HCT116 (cell line): ENCODE measurements at regions not wholly inside any gene's neighbourhood (a gene's known extent, or its start where the extent isn't known, plus 50 kb on each side); places are given as distances from the start of the nearest gene placed in this dataset.

Experiments
- ATAC-seq: fragments of 200-7000 bp; cut with Tn5 transposase; 2 replicates; pipeline ENCODE4 v1.9.1; 2020; ENCODE audit warnings: mild to moderate bottlenecking, moderate library complexity
- BruUV-seq: library from RNA; stranded (reverse); fragments of 400-500 nt; replicated peaks from 2 replicates; lab custom pipeline; 2021; lab: Mats Ljungman, UMichigan
- CTCF ChIA-PET: fragments of 300-600 bp; sonication (Branson Sonifier 250); formaldehyde crosslinking; loops from one replicate; lab custom pipeline; 2021; ENCODE audit warnings: antibody characterized with exemption; lab: Charles Lee
- POLR2A ChIA-PET: fragments of 300-600, 350-600 bp; sonication (Branson Sonifier 250); formaldehyde crosslinking; loops from one replicate; lab custom pipeline; 2021; ENCODE audit warnings: antibody characterized with exemption; lab: Charles Lee
- RAD21 ChIA-PET, 2 experiments: fragments of 300-600 bp; sonication (Branson Sonifier 250); formaldehyde crosslinking; loops; one replicate each; lab custom pipeline; 2023; ENCODE audit warnings: low total read pairs in 2 of 2; ENCODE audit not compliant: uncharacterized antibody in 2 of 2, unreplicated experiment in 2 of 2, low non-redundant PET in 1 of 2; lab: Charles Lee
- DNase-seq: peaks from one replicate; pipeline ENCODE4 v3.0.0-alpha.2; 2010; ENCODE audit warnings: low read depth, low spot score
- H2AFZ ChIP-seq: fragments of 200-600 bp; shearing (Covaris generic), sonication (generic); 2 replicates; pipeline ENCODE4 v1.6.1; 2017; ENCODE audit warnings: low read depth, mixed run types, mixed read lengths, antibody characterized with exemption, low read length; ENCODE audit not compliant: poor library complexity, severe bottlenecking
- H3K27ac ChIP-seq: 2 replicates; pipeline ENCODE4 v1.5.1; 2012; ENCODE audit warnings: low read depth, low read length
- H3K27me3 ChIP-seq: fragments of 200-600 bp; sonication (generic); 2 replicates; pipeline ENCODE4 v1.6.1; 2016; ENCODE audit warnings: mixed run types, low read length, mixed read lengths; ENCODE audit not compliant: insufficient read depth
- H3K36me3 ChIP-seq, 2 experiments: fragments of 200-500 bp in 1 of 2; fragments of 200-600 bp in 1 of 2; sonication (Bioruptor generic) in 1 of 2; sonication (generic) in 1 of 2; 2 replicates each; pipeline versions ENCODE4 v1.5.1 to v1.6.1; 2014 to 2016; ENCODE audit warnings: low read length in 2 of 2, inconsistent platforms in 1 of 2, mixed read lengths in 1 of 2, mixed run types in 1 of 2; ENCODE audit not compliant: insufficient read depth in 2 of 2, control insufficient read depth in 1 of 2
- H3K4me1 ChIP-seq, 2 experiments: fragments of 200-600 bp in 1 of 2; sonication (generic) in 1 of 2; 2 replicates each; pipeline versions ENCODE4 v1.5.1 to v1.6.1; 2012 to 2017; ENCODE audit warnings: low read length in 2 of 2, inconsistent platforms in 1 of 2, mild to moderate bottlenecking in 1 of 2, mixed read lengths in 1 of 2, mixed run types in 1 of 2, moderate library complexity in 1 of 2; ENCODE audit not compliant: insufficient read depth in 2 of 2, control insufficient read depth in 1 of 2
- H3K4me2 ChIP-seq: fragments of 200-600 bp; sonication (generic); 2 replicates; pipeline ENCODE4 v1.6.1; 2017; ENCODE audit warnings: mixed run types, low read length, mixed read lengths
- H3K4me3 ChIP-seq, 2 experiments: fragments of 200-600 bp in 1 of 2; sonication (generic) in 1 of 2; replicated peaks in 1 of 2; 2 replicates each; pipeline ENCODE4 v1.5.1; 2011 to 2016; ENCODE audit warnings: low read length in 2 of 2, control low read depth in 1 of 2, low read depth in 1 of 2, mild to moderate bottlenecking in 1 of 2, mixed read lengths in 1 of 2, mixed run types in 1 of 2
- H3K79me2 ChIP-seq: fragments of 200-600 bp; sonication (generic); 2 replicates; pipeline ENCODE4 v1.6.1; 2017; ENCODE audit warnings: mild to moderate bottlenecking, mixed run types, low read length, moderate library complexity, mixed read lengths; ENCODE audit not compliant: insufficient read depth
- H3K9ac ChIP-seq: fragments of 200-600 bp; sonication (generic); 2 replicates; pipeline ENCODE4 v1.6.1; 2016; ENCODE audit warnings: low read length, mixed read lengths
- H3K9me2 ChIP-seq: fragments of 200-600 bp; sonication (generic), shearing (Covaris generic); 2 replicates; pipeline ENCODE4 v1.6.1; 2017; ENCODE audit warnings: mixed run types, mild to moderate bottlenecking, moderate library complexity; ENCODE audit not compliant: insufficient read depth
- H3K9me3 ChIP-seq, 2 experiments: fragments of 200-500 bp in 1 of 2; fragments of 200-600 bp in 1 of 2; sonication (Bioruptor generic) in 1 of 2; sonication (generic) in 1 of 2; 2 replicates each; pipeline ENCODE4 v1.6.1; 2014 to 2017; ENCODE audit warnings: low read length in 2 of 2, mixed read lengths in 2 of 2, inconsistent platforms in 1 of 2, low read depth in 1 of 2, mild to moderate bottlenecking in 1 of 2, mixed run types in 1 of 2, moderate library complexity in 1 of 2; ENCODE audit not compliant: control insufficient read depth in 1 of 2, insufficient read depth in 1 of 2
- H4K20me1 ChIP-seq: fragments of 200-600 bp; sonication (generic), shearing (Covaris generic); 2 replicates; pipeline ENCODE4 v1.6.1; 2017; ENCODE audit warnings: mixed run types, mild to moderate bottlenecking, moderate library complexity; ENCODE audit not compliant: insufficient read depth
- ATF3 ChIP-seq: IDR thresholded peaks from 2 replicates; pipeline ENCODE4 v1.6.1; 2012
- CBX3 ChIP-seq: IDR thresholded peaks from 2 replicates; pipeline ENCODE4 v1.6.1; 2012; ENCODE audit warnings: low read depth
- CEBPB ChIP-seq: IDR thresholded peaks from 2 replicates; pipeline ENCODE4 v1.6.1; 2012; ENCODE audit warnings: low read depth
- CTCF ChIP-seq, 3 experiments: fragments of 200-600 bp in 1 of 3; sonication (generic) in 1 of 3; IDR thresholded peaks in 2 of 3; conservative IDR thresholded peaks in 1 of 3; 2 replicates each; pipeline ENCODE4 v1.5.1; 2012 to 2017; ENCODE audit warnings: low read depth in 2 of 3, low read length in 2 of 3, antibody characterized with exemption in 1 of 3, borderline replicate concordance in 1 of 3, control low read depth in 1 of 3, mild to moderate bottlenecking in 1 of 3, mixed read lengths in 1 of 3, mixed run types in 1 of 3, moderate library complexity in 1 of 3; ENCODE audit not compliant: insufficient read depth in 1 of 3
- ELF1 ChIP-seq: IDR thresholded peaks from 2 replicates; pipeline ENCODE4 v1.6.1; 2012; ENCODE audit warnings: low read depth, borderline replicate concordance
- EZH2 ChIP-seq: fragments of 200-600 bp; sonication (generic); IDR thresholded peaks from 2 replicates; pipeline ENCODE4 v1.6.1; 2017; ENCODE audit warnings: antibody characterized with exemption, mixed run types
- FOSL1 ChIP-seq: IDR thresholded peaks from 2 replicates; pipeline ENCODE4 v1.6.1; 2012; ENCODE audit warnings: low read depth
- JUND ChIP-seq: IDR thresholded peaks from 2 replicates; pipeline ENCODE4 v1.6.1; 2012
- MAX ChIP-seq: IDR thresholded peaks from 2 replicates; pipeline ENCODE4 v1.6.1; 2012
- POLR2A ChIP-seq: IDR thresholded peaks from 2 replicates; pipeline ENCODE4 v1.7.0; 2011; ENCODE audit warnings: borderline replicate concordance; ENCODE audit not compliant: insufficient read depth, insufficient read length; ENCODE audit errors: extremely low read depth
- POLR2AphosphoS5 ChIP-seq: IDR thresholded peaks from 2 replicates; pipeline ENCODE4 v1.6.1; 2011; ENCODE audit warnings: mild to moderate bottlenecking, low read depth, low read length, moderate library complexity
- RAD21 ChIP-seq: IDR thresholded peaks from 2 replicates; pipeline ENCODE4 v1.6.1; 2012; ENCODE audit warnings: low read depth, mild to moderate bottlenecking
- REST ChIP-seq: IDR thresholded peaks from 2 replicates; pipeline ENCODE4 v1.6.1; 2012; ENCODE audit warnings: low read depth
- SIN3A ChIP-seq: IDR thresholded peaks from 2 replicates; pipeline ENCODE4 v1.6.1; 2012; ENCODE audit warnings: low read depth
- SP1 ChIP-seq: IDR thresholded peaks from 2 replicates; pipeline ENCODE4 v1.6.1; 2012; ENCODE audit warnings: low read depth
- SRF ChIP-seq: IDR thresholded peaks from 2 replicates; pipeline ENCODE4 v1.6.1; 2012; ENCODE audit warnings: low read depth
- YY1 ChIP-seq: IDR thresholded peaks from 2 replicates; pipeline ENCODE4 v1.6.1; 2011; ENCODE audit warnings: low read length, low read depth, moderate library complexity, mild to moderate bottlenecking; ENCODE audit not compliant: insufficient replicate concordance; ENCODE audit errors: extremely low read depth
- ZNF274 ChIP-seq: fragments of 200-500 bp; sonication (Bioruptor generic); IDR thresholded peaks from 2 replicates; pipeline ENCODE4 v1.6.1; 2014; ENCODE audit warnings: mild to moderate bottlenecking, low read depth, low read length, inconsistent platforms
- intact Hi-C: fragments of 100-400 bp; cut with micrococcal nuclease; formaldehyde crosslinking; loops from 2 replicates; pipeline ENCODE4 v1.10.0; 2022

GRCh38 chr21:25361765-25362164 is 245.5 kb downstream of the MRPL39 start:
- CTCF ChIA-PET, result no interaction called here
- no peak overlapping the region for H3K4me3 ChIP-seq
- peaks cover 0 to 15% of the 10 kb centered on the region in 2 experiments; a peak in 3 of 4 replicates for H3K9me3 ChIP-seq
- no peak overlapping the region for H2AFZ ChIP-seq
- no peaks in the 10 kb centered on the region for H4K20me1 ChIP-seq
- RAD21 ChIA-PET, result no interaction called here
- no TSS peak for BruUV-seq
- H3K9ac ChIP-seq, result no peak overlapping the region
- no peaks in the 10 kb centered on the region for H3K4me1 ChIP-seq
- H3K79me2 ChIP-seq, result no peaks in the 10 kb centered on the region
- no peaks in the 10 kb centered on the region for H3K9me2 ChIP-seq
- H3K4me2 ChIP-seq, result no peak overlapping the region
- TF ChIP-seq FOSL1 (no peak), ELF1 (no peak), YY1 (no peak), ATF3 (no peak)
- ATAC-seq, result no peak
- H3K36me3 ChIP-seq, result no peaks in the 10 kb centered on the region
- no peaks in the 10 kb centered on the region for H3K27me3 ChIP-seq
- intact Hi-C loops, result no loop called here
- H3K27ac ChIP-seq, result no peak overlapping the region
- POLR2A ChIA-PET, result no interaction called here
- DNase-seq, result no peak

GRCh38 chr21:25361097-25361496 is 246.2 kb downstream of the MRPL39 start:
- ChIA-PET CTCF (no interaction called here), POLR2A (no interaction called here), RAD21 (no interaction called here)
- no peak for ATAC-seq
- H3K36me3 ChIP-seq, result no peaks in the 10 kb centered on the region
- no peaks in the 10 kb centered on the region for H3K27me3 ChIP-seq
- no peaks in the 10 kb centered on the region for H4K20me1 ChIP-seq
- H3K9me2 ChIP-seq, result no peaks in the 10 kb centered on the region
- BruUV-seq, result no TSS peak
- no peak overlapping the region for H2AFZ ChIP-seq
- H3K4me1 ChIP-seq, result no peaks in the 10 kb centered on the region
- H3K9ac ChIP-seq, result no peak overlapping the region
- H3K27ac ChIP-seq, result no peak overlapping the region
- H3K4me3 ChIP-seq, result no peak overlapping the region
- H3K4me2 ChIP-seq, result no peak overlapping the region
- no peak for DNase-seq
- intact Hi-C loops, result no loop called here
- peaks cover 0 to 15% of the 10 kb centered on the region in 2 experiments; a peak in 3 of 4 replicates for H3K9me3 ChIP-seq
- H3K79me2 ChIP-seq, result no peaks in the 10 kb centered on the region
- TF ChIP-seq REST (no peak), CBX3 (no peak), JUND (no peak), CTCF (IDR thresholded peaks at IDR 0.05 in 2 of 3, conservative IDR thresholded peaks at IDR 0.05 in 1 of 3; ENCODE audit: borderline replicate concordance in 1 of 3, insufficient read depth in 1 of 3, low read depth in 2 of 3, low read length in 2 of 3) (no peak), YY1 (no peak), POLR2AphosphoS5 (no peak), POLR2A (no peak), EZH2 (no peak), RAD21 (no peak), SRF (no peak), SP1 (no peak), SIN3A (no peak), ZNF274 (no peak), CEBPB (no peak), MAX (no peak)
